Lower lobe of right lung (tissue), 2 donors: ENCODE measurements at regions not wholly inside any gene's neighbourhood (a gene's known extent, or its start where the extent isn't known, plus 50 kb on each side); places are given as distances from the start of the nearest gene placed in this dataset.
A peak's percentile ranks its signal among the peaks of the same experiment; 100 is the strongest.

Source experiments
- ATAC-seq, 2 donors: fragments of 200-7000 bp; cut with Tn5 transposase; one replicate each; pipeline ENCODE4 v1.9.1; 2020 to 2022; ENCODE audit warnings: mild to moderate bottlenecking in 2 of 2, moderate library complexity in 2 of 2
- DNase-seq: peaks from one replicate; pipeline ENCODE4 v3.0.0-alpha.2; 2020
- H3K27ac ChIP-seq: fragments of 200-600 bp; one replicate; pipeline ENCODE4 v1.8.0; 2022
- H3K27me3 ChIP-seq: fragments of 200-600 bp; one replicate; pipeline ENCODE4 v1.8.0; 2022; ENCODE audit warnings: low read depth
- H3K36me3 ChIP-seq: fragments of 200-600 bp; one replicate; pipeline ENCODE4 v1.8.0; 2022; ENCODE audit warnings: mild to moderate bottlenecking
- H3K4me1 ChIP-seq: fragments of 200-600 bp; one replicate; pipeline ENCODE4 v1.8.0; 2022
- H3K4me3 ChIP-seq: fragments of 200-600 bp; one replicate; pipeline ENCODE4 v1.8.0; 2022; ENCODE audit warnings: mild to moderate bottlenecking
- H3K9me3 ChIP-seq: fragments of 200-600 bp; one replicate; pipeline ENCODE4 v1.8.0; 2022
- intact Hi-C: fragments of 100-400 bp; cut with DNase I; formaldehyde crosslinking; loops from one replicate; pipeline ENCODE4 v1.11.0; 2022
- TF ChIP-seq, protein P1 (sequence below): fragments of 200-600 bp; IDR thresholded peaks from one replicate; pipeline ENCODE4 v1.8.0; 2022; ENCODE audit warnings: antibody characterized with exemption, mild to moderate bottlenecking
- donor health status: DM: no; HTN: yes; CAD: no; lungs with severe emphysema.

DNA sequence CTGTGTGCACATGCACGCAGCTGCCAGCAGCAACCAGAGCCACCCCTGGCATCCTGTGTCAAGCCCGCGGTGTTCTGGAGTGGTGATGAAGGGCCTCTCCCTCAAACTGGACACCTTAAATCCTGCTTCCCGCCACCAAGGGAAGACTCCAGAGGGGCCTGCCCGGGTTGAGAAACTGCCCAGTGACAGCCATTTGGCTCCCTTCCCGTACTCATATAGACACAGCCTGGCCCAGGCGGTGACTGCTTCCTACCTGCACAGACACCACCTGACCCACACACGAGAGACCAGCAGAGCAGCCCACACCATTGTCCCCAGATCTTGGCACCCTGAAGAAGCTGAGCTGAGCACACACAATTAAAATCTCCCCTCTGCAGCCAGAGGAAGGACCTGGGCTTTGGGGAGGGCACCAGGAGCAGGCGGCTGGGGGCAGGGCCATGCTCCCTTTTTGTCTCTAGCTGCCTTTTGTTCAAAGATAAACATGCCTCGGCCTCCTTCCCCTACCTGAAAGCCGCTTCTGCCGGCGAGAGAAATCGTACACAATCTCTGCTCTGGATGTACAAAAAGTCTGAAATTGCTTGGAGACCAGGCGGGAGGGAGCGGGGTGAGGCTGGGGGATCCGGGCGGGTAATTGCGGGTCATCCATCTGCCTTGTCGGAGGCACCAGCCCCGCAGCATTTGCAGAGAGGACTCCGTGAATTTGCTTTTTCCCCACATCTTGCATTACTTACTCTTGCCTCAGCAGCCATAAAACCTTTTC is 78.4 kb downstream of the TSPAN17 start:
- Histone ChIP-seq H3K27ac (no peak overlapping the region), H3K4me1 (no peaks in the 10 kb centered on the region), H3K9me3 (no peaks in the 10 kb centered on the region), H3K4me3 (no peak overlapping the region), H3K27me3 (peaks cover 59% of the 10 kb centered on the region), H3K36me3 (no peaks in the 10 kb centered on the region)
- TF ChIP-seq, protein P1, sequence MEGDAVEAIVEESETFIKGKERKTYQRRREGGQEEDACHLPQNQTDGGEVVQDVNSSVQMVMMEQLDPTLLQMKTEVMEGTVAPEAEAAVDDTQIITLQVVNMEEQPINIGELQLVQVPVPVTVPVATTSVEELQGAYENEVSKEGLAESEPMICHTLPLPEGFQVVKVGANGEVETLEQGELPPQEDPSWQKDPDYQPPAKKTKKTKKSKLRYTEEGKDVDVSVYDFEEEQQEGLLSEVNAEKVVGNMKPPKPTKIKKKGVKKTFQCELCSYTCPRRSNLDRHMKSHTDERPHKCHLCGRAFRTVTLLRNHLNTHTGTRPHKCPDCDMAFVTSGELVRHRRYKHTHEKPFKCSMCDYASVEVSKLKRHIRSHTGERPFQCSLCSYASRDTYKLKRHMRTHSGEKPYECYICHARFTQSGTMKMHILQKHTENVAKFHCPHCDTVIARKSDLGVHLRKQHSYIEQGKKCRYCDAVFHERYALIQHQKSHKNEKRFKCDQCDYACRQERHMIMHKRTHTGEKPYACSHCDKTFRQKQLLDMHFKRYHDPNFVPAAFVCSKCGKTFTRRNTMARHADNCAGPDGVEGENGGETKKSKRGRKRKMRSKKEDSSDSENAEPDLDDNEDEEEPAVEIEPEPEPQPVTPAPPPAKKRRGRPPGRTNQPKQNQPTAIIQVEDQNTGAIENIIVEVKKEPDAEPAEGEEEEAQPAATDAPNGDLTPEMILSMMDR = no peak
- intact Hi-C loops = no loop called here
- DNase-seq = no peak
- no peak for ATAC-seq

DNA sequence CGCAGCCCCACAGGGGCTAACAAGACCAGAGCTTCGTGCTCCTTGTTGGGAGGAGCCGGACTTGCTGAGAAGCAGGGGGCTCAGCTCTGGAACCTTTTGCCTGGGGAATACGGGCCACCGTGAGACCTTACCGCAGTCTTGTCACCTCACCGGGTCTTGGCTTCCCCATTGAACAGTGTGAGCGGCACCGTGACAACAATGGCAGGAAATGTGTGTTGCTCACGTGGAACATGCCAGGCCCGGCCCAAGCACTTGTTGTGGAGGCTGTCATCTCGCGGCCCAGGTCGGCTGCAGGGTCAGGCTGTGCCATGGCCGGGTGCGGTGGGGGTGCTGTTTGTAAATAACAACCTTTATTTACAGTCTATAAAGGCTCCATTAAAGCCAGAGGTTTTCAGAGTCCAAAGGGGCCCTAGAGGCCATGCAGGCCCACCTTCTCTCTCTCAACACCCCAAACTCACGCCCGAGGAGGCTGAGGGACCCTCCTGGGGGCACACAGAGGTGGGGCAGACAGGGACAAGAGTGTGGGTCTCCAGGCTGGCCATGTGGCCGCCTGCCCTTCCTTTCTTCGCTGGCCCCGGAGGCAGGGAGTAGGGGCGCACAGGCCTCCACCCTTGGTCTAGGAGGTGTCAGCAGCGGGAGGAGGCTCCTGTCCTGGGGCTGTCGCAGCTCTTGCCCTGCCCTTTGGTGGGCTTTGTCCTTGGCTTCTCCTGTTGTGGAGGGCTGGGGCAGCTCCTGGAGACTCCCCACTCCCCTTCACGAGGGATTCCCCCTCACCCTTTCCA is 79.7 kb downstream of the TSPAN17 start:
- TF ChIP-seq, protein P1 = no peak
- ATAC-seq = no peak
- intact Hi-C loops = no loop called here
- DNase-seq = no peak
- Histone ChIP-seq H3K9me3 (no peaks in the 10 kb centered on the region), H3K27me3 (peaks cover 62% of the 10 kb centered on the region), H3K4me3 (no peak overlapping the region), H3K27ac (no peak overlapping the region), H3K36me3 (no peaks in the 10 kb centered on the region), H3K4me1 (no peaks in the 10 kb centered on the region)

DNA sequence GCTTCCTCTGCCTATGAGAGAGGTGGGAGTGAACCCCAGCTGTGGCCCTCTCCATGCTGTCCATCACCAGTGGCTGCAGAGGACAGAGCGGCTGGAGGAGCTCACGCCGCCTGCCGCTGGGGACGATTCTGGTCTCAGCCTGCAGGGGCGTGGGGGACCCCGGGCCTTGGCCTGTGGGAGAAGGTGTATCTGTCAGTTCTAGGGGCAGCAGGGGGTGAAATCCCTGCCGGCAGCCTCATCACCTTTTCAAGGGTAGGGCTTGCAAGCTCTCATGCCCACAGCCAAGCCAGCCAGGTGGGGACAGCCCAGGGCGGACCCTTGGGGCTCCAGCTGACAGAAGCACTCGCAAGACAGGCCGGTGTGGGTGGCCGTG is 80.2 kb downstream of the TSPAN17 start:
- no peaks in the 10 kb centered on the region for H3K36me3 ChIP-seq
- no peaks in the 10 kb centered on the region for H3K9me3 ChIP-seq
- no peak overlapping the region for H3K4me3 ChIP-seq
- no peaks in the 10 kb centered on the region for H3K4me1 ChIP-seq
- H3K27me3 ChIP-seq = peaks cover 63% of the 10 kb centered on the region
- DNase-seq (no peak), ATAC-seq (no peak)
- intact Hi-C loops = no loop called here
- TF ChIP-seq, protein P1 = no peak
- H3K27ac ChIP-seq = no peak overlapping the region

DNA sequence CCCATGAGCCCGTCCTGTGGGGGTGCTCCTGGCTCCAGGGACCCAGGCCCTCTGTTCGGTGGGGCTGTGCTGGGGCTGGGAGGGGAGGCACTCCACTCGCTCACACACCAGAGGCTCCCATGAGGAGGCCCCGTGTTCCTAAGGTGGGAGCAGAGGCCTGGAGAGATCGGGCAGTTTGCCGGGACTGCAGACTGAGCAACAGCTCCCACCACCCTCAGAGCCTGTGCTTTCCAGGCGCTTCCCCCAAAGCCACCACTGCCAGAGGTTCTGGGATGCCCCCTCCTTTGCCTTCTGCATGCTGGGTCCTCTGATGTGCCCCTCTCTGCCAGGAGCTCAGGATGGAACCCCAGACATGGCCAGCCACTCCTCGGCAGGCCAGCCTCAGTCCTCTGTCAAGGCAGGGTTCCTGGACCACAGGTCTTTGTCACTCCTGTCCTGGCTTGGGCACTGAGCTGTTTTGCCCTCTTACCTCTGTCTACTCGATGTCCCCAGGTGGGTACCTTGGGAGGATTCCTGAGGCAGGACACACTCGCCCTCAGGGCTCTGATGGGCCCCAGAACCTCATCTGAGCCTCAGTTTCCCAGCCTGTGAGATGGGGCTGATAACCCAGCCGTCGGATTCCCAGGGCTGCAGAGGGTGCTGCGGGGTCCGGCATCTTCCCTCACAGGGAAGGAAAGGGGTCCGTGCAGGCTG is 80.8 kb downstream of the TSPAN17 start:
- no peaks in the 10 kb centered on the region for H3K36me3 ChIP-seq
- intact Hi-C loops = no loop called here

DNA sequence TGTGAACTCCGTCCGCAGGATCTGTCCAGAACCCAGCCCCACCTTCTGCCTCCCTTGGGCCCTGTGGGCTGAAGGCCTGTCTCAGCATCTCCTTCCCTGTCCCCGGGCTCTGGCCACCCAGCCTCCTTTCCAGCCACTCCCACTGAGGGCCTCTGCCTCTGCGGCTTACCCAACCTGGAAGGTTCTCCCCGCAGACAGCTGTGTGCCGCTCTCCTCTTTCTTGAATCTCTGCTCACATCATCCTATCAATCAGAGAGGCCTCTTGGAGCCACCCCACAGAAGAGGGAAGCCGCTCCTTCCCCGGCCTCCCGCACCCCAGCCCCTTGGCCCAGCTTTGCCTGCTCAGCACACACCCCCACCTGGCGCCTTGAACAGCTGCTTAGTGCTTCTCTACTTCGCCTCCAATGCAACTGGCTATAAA is 81.5 kb upstream of the UNC5A start:
- Histone ChIP-seq H3K9me3 (no peaks in the 10 kb centered on the region), H3K27ac (no peak overlapping the region), H3K27me3 (peaks cover 70% of the 10 kb centered on the region), H3K4me3 (no peak overlapping the region), H3K4me1 (no peaks in the 10 kb centered on the region), H3K36me3 (no peaks in the 10 kb centered on the region)
- no peak for ATAC-seq
- TF ChIP-seq, protein P1 = no peak
- intact Hi-C loops = no loop called here
- no peak for DNase-seq

More for the DNA sequence above, 80.8 kb downstream of the TSPAN17 start:
- H3K27ac ChIP-seq = no peak overlapping the region
- ATAC-seq (no peak), DNase-seq (peak; percentile 20)
- H3K4me1 ChIP-seq = no peaks in the 10 kb centered on the region
- H3K9me3 ChIP-seq = no peaks in the 10 kb centered on the region
- TF ChIP-seq, protein P1 = no peak
- no peak overlapping the region for H3K4me3 ChIP-seq
- peaks cover 66% of the 10 kb centered on the region for H3K27me3 ChIP-seq
